ELF-1 (cell line): ENCODE measurements at regions not wholly inside any gene's neighbourhood (a gene's known extent, or its start where the extent isn't known, plus 50 kb on each side); places are given as distances from the start of the nearest gene placed in this dataset.

Source experiments
- DNase-seq: peaks from one replicate; pipeline ENCODE4 v3.0.0-alpha.2; 2016; ENCODE audit warnings: low read depth, low spot score

- no peak for DNase-seq
Observed at GRCh38 chr13:29905845-29906244, 55.4 kb upstream of the UBL3 start.

- no peak for DNase-seq
Observed at GRCh38 chr13:29903996-29904395, 53.6 kb upstream of the UBL3 start.

GRCh38 chr13:29903543-29903942 lies 53.1 kb upstream of the UBL3 start:
- DNase-seq = no peak

- no peak for DNase-seq
Observed at GRCh38 chr13:29902632-29903305, 52.4 kb upstream of the UBL3 start.

GRCh38 chr13:29901710-29902631 lies 51.6 kb upstream of the UBL3 start:
- peak; percentile 56 for DNase-seq
